Right lung (tissue), 2 donors: ENCODE measurements at regions not wholly inside any gene's neighbourhood (a gene's known extent, or its start where the extent isn't known, plus 50 kb on each side); places are given as distances from the start of the nearest gene placed in this dataset.

Experiments
- DNase-seq, 2 donors: peaks; one replicate each; pipeline ENCODE4 v3.0.0-alpha.2; 2013

DNA sequence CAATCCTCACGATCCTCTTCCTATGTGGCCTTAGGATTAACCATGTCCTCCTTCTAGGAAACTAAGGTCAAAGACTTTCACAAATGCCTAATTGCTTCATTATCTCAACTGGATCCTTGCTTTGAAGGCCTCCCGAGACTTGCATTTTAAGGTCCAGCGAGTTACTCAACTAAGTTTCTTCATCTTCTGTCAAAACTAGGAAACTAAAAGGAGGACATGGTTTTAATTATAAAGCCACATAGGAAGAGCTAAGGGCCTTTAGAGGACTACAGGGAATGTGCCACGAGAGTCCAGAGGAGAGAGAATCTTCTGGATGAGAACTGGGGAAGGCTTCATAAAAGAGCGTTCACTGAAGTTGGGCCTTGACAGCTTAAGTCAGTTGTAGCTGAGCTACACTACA, 87.8 kb upstream of the LPP start:
- DNase-seq: no peak

DNA sequence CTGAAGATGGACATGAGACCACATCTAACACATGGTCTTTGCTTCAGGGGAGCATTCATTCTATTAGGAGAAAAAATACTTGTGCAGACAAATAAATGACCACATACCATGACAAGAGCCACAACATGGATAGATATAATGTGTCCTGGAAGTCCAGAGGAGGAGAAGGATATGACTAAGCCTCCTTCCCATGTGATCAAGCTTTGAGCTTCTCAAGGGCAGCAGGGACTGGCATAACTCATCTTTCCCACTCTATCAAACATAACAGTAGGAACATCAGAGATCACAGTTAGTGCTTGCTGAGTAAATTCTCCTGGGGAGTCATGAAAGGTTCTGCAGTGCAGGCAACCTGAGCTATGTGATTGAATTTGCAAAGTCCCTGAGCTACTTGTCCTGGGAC, 86.0 kb upstream of the LPP start:
- DNase-seq: no peak

DNA sequence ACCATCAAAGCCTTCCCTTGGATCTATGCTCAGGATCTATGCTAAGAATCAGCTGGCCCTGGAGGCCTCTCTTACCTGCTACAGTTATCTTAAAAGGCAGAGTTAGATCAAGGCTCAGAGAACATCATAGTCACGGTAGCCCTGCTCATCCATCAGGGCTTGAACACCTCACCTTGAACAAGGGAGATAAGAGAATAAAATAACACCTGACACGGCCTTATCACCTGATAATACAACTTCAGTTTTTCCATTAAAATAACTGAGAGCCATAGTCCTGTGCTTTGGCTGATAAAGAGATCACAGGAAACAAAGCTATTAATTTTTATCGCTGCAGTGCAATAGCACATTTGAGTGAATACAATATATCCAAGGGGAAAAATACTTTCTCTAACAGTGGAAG, 85.6 kb upstream of the LPP start:
- DNase-seq: no peak

DNA sequence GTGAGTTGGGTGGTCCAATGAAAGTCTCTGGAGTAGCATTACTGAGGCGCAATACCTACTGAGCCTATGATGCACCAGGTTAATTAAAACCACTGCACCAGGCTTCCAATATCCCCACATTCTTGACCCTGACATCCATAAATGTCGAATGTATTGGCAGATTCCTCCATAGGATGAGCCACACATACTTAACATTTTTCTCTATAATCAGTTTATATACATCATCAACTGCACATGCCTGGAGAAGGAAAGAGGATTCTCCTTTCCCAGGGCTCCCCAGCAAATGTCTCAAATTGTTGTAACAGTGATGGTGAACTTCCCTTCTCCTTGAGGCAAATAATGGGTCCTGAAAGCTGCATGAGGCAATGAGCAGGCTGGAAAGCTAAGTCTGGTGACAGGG, 82.3 kb upstream of the LPP start:
- DNase-seq: no peak

DNA sequence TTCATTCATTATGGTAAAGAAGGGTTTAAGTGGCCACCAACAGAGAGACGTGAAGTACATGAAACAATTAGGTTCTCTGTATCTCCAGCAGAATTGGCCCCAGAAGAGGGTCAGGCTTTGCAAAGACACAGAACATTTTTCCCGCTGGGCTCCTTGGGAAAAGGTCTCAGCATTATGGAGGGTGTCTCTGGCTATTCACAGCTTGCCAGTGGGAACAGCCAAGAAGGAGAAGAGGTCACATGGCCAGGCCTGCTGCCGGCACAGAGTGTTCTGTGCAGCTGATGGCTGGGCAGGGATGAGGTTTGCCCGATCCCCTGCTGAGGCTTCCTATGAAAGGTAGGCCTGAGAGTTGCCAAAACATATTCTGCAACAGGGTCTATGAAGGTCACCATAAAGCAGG, 77.8 kb upstream of the LPP start:
- DNase-seq: no peak

DNA sequence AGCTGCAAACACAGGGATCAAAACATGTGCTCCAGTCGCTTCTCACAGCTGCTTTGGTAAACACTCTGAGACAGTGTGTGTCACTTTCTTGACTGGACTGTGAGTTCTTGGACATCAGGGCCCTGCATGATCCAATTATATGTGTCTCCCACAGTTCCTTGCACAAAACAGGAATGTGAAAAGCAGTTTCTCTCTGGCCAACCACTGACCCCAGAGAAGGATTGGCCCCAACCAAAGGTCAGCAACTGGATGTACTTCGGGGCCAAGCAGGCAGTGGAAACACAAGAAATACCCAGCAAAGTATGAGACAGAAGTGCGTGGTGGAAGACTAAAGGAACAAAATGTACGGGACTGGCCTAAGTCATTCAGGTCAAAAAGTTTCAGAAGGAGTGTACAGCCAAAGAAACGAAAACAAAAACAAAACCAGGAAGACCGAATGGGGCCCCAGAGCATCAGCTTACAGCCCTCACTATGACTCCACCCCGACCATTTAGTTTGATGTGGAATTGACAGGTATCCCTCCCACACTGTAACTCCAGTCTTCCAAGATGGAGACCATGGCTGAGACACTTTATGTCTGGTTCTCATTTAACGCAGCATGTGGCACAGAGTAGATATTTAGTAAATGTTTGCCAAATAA, 76.7 kb upstream of the LPP start:
- no peak for DNase-seq

DNA sequence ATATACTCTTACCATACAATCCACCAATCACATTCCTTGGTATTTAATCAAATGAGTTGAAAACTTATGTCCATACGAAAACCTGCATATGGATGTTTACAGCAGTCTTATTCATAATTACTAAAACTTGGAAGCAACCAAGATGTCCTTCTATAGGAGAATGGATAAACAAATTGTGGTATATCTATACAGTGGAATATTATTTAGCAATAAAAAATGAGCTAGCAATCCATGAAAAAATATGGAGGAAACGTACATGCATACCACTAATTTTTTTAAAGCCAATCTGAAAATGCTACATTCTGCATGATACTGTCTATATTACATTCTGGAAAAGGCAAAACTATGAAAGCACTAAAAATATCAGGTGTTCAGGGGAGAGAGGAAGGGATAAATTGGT, 73.9 kb upstream of the LPP start:
- no peak for DNase-seq

DNA sequence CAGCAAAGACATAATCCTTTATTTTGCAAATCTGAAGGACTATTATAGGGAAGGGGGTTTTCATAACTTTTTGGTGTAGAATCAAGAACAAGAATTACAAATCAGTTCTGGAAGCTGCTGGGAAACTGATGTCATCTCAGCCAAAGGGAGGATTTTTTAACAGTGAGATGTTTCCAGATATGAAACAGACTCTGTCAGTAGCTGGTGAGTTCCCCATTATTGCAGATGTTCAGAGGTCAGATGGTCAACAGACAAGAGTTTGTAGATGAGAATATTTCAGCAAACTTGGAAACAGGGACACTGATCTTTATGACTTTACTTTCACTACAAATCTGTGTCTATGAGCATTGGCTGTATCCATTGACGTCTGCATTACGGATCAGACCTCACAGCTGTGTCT, 71.9 kb upstream of the LPP start:
- DNase-seq: no peak

DNA sequence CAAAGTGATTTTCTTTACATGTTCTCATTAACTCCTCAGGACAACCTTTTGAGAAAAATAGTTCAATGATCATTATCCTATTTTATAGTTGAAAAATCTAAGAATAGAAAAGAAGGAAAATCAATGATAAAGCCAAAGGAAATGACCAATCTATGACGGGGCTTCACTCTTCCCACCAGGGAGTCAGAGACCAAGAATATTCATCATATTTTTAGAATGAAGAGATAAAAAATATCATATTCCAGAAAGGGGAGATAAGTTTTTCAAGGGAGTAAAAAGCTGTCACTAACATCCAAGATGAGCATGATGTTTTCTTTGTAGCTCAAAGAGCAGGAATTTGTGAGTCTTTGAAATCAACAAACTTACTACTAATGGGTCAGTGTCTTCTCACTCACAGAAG, 71.5 kb upstream of the LPP start:
- DNase-seq: no peak

DNA sequence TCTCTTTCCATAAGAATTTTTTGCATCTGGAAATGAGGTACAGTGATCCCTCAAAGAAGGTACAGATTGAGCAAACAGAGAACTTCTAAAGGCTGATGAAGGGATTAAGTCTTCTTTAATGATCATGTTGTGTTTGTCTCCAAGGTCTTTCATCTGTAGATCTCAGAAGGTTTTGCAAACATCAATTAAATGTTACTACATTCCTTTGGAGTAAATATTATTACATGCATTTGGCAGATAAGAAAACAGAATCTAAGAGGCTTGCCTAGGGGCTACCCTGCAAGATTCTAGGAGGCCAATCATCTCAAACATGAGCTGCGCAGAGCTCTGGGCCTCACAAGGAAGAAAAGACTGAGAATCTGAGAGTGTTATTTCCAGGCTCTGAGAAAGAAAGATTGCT, 70.9 kb upstream of the LPP start:
- DNase-seq: no peak

DNA sequence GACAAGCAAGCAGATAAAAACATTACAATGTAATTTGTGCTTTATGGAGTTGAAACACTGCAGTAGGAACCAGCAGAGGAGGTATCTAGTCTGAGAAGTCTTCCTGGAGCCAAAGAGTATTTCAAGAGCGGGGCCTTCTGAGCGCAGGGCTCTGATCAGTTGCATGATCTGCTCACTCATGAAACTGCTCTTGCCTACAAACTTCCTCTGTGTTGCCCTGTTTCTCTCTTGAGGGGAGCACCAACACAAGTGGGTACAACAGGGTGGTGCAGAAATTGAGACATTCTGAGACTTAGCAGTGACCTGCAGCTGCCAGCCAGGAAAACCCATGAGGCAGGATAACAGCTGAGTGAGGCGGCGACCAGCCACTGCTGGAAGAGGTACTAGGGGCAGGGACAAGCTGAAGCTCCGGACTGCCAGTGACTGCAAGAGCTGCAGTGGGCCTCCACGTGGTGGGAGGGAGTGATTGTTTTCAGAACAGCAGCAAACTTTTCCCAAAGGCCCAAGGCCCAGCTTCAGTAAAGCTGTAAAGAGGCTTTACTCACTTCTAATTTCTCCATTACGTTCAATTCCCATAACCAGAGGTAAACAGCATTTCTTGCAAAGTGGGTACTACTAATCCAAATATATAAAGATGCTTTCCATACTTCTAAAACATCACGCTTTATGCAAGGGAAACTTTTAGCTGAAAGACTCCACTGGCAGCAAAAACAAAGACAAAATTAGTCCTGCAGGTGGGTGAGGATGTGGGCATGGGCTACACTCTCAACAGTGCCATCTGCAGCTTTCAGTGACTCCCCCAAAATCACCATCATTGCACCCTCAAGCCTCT, 69.0 kb upstream of the LPP start:
- DNase-seq: no peak

DNA sequence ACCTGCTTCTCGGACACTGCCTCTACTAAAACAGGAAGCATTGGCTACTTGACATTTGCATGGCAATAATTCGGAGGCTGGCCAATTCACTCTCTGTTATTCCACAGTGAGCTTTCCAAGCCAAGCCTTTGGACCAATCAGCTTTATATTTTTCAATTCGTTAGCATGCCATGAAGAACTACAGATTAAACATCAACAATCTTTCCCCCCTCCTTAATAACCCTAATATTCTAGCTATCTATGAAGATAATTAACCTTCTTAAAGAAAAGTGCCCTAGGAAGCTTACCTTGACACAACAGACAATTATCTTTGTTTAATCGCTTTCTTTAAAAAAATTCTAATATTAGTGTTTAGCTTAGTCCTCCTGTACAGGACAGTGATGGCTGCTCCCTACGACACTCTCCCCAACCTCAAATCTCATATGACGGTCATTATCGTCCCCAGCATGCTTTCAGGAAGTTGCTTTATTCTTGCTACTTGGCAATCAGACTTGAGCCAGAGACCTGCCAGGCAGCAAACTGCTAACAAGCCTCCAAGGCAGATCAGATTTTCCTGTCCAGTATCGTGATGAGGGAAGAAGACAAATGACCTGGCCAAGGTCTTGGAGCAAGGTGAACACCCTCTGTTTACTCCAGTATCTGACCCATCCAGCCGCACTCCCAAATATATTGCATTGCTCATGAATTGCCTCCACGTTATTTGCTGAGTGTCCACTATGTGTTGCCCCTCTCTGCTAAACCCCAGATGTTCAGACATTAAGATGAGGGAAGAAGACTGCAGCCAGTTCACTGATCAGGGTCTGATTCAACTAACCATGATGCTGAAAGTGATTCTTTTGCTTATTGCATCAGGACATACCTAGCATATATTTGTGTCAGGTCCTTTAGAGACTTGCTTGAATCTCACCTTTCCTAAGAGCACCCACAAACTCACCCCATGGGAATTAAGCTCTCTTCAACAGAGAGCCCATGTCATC, 68.1 kb upstream of the LPP start:
- DNase-seq: no peak

DNA sequence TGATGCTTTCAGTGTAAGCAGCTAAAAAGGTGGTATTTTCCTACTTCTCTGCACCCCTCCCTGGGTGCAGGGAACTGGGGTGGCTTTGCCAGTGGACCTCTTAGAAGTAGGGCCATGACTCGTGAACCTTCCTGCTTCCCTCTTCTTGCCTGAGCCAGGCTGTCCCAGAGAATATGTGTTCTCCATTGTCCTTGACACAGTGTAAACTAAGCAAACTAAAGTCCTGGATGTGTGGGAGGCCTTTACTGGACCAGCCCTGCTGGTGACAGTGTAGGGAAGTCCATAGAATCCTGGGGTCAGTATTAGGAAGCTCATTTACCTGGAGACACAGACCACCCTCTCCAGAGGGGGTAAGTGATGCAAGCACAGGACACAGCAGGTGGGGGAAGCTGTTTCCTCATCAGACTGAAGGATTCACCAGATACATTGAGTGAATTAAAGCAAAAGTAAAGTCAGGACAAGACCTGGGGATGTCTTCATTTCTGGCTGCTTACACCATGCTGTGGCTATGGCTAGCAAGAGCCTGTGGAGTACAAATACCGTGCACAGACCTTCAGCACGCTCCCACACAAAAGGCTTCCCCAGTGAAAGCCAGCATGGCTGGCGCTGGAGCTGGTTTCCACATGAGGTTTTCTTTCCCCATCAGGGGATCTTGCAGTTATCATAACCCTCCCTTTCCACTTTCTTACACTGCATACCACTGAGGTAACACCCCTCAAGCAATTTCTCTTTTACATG, 64.8 kb upstream of the LPP start:
- no peak for DNase-seq

DNA sequence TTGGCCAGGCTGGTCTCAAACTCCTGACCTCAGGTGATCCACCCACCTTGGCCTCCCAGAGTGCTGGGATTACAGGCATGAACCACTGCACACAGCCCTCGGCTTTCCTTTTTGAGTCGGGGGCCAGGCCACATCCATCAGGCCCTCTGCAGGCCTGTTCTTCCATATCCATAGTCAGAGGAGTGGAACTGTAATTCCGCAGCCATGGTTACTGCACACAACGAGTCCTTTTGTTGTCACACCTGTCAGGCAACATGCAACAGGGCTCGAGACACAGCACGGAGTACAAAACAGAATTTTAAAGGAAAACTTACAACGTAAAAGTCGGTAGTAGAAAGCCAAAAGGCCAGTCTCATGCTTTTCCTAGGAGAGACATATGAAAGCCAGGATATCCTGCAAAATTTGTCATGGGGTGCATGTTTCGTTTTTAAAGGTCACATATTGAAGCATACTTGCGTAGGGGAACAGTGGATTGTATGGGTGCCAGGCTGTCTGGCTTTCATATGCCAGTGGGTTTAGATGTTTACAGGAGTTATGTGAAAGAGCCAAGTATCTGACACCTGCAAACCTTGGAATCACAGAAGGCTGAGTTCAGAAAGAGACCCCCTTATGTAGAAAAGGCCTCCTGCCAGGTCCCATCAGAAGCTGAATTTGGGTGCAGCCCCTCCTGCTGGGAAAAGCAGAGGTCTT, 63.2 kb upstream of the LPP start:
- DNase-seq: peak in 1 of 2 donors; percentile 12

DNA sequence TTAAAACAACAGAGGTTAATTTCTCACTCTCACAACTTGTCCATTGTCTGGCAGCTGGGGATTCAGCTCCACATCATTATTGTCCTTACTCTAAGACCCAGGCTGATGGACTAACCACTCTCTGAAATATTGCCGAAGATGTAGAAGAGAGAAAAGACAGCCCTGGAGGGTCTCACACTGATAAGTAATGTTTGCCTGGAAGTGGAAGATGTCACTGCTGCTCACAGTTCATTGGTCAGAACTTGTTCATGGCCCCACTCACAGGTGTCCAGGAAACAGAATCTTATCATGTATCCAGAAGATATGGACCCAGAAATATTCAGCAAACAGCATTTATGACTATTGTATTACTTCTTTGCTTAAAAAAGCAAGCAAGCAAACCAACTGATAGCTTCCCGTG, 62.2 kb upstream of the LPP start:
- no peak for DNase-seq

DNA sequence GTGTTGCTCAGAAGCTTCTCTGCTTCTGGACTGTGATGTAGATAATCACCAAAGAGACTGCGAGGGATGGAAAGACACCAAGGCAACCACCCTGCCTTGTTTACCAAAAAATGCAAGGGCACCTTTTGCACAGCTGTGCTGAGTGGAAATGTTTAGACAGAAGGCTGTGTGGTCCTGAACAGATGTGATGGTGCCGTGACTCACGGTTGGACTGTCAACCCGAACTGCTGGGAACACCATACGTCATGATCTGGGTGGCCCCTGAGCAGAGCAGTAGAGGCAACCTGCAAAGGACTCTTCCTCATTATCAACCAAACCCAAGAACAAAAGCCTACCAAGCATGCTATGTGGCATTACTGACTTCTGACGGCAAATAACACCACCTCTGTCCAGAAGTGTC, 61.3 kb upstream of the LPP start:
- DNase-seq: no peak

DNA sequence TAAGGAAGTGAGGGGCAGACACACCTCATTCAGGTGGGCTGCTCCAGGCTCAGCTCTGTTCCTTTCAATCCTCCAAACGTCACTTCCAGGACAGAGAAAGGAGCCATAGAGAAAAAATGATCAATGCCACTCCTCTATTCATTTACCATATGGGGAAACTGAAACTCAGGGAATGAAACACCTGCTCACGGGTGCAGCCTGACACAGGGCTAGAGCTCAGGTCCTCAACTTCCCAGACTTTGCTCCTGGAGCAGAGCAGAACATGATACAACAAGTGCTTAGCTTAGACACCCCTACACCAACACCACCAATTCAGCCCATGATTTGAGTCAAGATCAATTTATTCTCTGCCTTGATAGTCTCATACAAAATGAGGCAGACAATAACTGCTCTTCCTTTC, 58.5 kb upstream of the LPP start:
- no peak for DNase-seq

DNA sequence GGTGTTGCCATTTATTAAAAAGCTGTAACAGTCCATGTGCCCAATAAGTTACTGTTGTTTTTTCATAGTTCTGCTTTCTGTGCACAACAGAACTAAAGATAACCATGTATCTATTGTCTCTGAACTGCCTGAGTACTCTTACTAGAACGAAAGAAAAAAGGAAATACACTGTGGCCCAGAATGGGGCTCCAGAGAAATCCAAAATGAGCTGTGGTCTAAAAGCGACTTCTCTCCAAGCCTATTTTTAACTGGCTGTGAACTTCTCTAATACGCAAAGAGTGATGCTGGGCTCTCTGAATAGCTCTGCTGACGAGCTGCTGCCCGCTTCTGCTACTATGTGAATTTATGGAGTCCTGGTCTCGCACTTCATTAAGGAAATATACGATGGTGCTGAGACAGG, 56.2 kb upstream of the LPP start:
- no peak for DNase-seq

DNA sequence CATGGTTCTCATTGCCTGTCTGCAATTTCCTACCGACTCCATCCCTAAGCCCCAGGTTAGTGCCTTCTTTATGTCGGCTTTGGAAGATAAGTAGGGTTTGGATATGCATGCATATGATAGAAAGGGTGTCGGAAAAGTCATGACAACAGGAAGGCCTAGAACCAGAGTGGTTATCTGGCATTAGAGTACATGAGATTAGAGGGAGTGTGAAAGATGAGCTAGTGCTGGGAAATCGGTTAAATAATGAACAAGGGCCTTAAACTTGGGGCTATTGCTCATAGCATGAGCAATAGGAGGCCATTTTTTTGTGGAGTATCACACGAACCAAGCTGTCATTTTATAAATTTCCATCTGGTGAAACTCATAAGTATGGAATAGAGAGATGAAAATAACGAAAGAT, 54.0 kb upstream of the LPP start:
- DNase-seq: no peak

DNA sequence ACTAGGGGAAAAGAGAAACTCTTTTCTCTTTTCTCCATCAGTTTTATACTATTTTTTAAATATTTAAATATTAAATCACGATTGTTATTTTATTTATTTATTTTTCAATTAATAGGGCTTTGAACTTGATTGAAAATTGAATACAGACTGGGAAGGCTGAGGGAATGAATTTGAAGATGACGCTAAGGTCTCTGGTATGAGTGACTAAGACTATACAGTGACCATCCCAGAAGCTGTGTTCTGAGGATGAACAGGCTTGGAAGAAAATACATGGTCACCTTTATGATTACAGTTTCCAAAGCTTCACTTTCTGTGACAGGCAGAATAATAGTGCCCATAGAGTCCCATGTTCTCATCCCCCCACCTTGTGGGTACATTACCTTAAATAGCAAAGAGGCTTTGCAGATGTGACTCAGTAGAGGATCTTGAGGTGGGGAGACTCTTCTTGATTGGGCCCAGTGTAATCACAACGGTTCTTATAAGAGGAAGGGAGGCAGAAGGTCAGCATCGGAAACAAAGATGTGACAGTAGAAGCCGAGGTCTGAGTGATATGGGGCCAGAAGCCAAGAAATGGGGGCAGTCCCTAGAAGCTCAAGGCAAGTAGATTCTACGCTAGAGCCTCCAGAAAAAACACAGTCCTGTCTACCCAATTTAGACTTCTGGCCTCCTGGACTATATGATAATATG, 51.0 kb upstream of the LPP start:
- DNase-seq: no peak

DNA sequence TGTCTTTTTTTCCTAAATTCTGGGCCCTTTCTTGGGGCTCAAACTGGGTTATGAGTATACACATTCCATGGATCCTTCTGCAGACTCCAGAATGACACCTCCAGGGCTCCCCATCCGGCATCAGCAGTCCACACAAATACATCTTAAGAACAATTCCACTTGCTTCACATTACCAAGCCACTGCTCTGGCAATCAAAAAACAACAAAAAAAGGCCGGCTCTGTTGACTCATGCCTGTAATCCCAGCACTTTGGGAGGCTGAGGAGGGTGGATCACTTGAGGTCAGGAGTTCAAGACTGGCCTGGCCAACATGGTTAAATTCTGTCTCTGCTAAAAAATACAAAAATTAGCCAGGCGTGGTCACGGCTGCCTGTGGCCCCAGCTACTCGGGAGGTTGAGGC, 49.9 kb upstream of the LPP start:
- DNase-seq: no peak
